GM06990 (cell line): ENCODE measurements at regions not wholly inside any gene's neighbourhood (a gene's known extent, or its start where the extent isn't known, plus 50 kb on each side); places are given as distances from the start of the nearest gene placed in this dataset.

ENCODE experiments used
- DNase-seq: peaks from one replicate; pipeline ENCODE4 v3.0.0-alpha.2; 2011; ENCODE audit not compliant: insufficient read length; ENCODE audit errors: extremely low read depth
- H3K27me3 ChIP-seq: replicated peaks from 2 replicates; pipeline ENCODE4 v1.6.0; 2011; ENCODE audit warnings: low read length; ENCODE audit not compliant: control insufficient read depth, insufficient read depth
- H3K36me3 ChIP-seq: 2 replicates; pipeline ENCODE4 v1.5.1; 2011; ENCODE audit warnings: low read length; ENCODE audit not compliant: control insufficient read depth, insufficient read depth
- H3K4me3 ChIP-seq: replicated peaks from 2 replicates; pipeline ENCODE4 v1.5.1; 2011; ENCODE audit warnings: low read depth, mild to moderate bottlenecking, control low read depth, low read length
- TF ChIP-seq, protein P1 (sequence below): IDR thresholded peaks from 2 replicates; pipeline ENCODE4 v1.5.1; 2011; ENCODE audit warnings: low read length, control low read depth, mild to moderate bottlenecking, inconsistent platforms; ENCODE audit not compliant: insufficient read depth, poor library complexity, severe bottlenecking

DNA sequence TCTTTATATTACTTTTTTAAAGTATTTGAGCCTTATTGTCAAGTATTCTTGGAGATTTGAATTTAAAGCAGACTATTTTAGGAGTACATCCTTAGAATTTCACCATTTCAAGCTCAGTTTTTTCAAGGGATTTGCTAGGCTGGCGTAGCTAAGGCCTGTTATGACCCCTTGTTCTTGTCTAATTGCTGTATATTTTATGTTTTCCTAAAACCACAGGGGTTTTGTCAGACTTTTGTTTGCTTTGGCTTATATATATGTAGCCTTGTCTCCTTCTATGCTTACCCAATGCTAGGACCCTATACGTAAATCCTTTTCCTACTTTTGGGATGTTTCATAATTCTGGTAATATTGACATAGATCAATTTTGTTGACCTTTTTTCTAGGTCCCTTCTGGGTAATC, 147.0 kb upstream of the SYT10 start:
- Histone ChIP-seq H3K36me3 (no peaks in the 10 kb centered on the region), H3K4me3 (no peak overlapping the region), H3K27me3 (no peaks in the 10 kb centered on the region)
- no peak for DNase-seq
- TF ChIP-seq, protein P1, sequence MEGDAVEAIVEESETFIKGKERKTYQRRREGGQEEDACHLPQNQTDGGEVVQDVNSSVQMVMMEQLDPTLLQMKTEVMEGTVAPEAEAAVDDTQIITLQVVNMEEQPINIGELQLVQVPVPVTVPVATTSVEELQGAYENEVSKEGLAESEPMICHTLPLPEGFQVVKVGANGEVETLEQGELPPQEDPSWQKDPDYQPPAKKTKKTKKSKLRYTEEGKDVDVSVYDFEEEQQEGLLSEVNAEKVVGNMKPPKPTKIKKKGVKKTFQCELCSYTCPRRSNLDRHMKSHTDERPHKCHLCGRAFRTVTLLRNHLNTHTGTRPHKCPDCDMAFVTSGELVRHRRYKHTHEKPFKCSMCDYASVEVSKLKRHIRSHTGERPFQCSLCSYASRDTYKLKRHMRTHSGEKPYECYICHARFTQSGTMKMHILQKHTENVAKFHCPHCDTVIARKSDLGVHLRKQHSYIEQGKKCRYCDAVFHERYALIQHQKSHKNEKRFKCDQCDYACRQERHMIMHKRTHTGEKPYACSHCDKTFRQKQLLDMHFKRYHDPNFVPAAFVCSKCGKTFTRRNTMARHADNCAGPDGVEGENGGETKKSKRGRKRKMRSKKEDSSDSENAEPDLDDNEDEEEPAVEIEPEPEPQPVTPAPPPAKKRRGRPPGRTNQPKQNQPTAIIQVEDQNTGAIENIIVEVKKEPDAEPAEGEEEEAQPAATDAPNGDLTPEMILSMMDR, result no peak

DNA sequence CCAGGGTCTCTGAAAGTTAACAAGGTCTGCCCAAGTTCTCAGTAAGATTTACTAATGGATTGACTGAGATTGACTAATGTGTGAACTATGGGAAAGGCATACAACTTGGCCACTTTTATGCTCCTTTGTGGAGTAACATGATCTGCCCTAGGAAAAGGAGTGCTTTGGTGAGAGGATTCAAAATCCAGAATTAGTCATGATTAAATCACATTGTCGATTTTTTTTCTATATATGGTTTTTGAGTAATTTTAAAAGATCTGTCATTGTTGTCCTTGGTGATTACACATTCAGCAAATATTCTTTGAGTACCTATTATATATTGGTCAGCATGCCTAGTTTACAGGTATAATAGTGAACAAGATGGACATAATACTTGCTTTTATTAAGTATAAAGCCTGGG, 147.7 kb upstream of the SYT10 start:
- Histone ChIP-seq H3K4me3 (no peak overlapping the region), H3K27me3 (no peaks in the 10 kb centered on the region), H3K36me3 (no peaks in the 10 kb centered on the region)
- DNase-seq, result no peak
- TF ChIP-seq, protein P1, result no peak

DNA sequence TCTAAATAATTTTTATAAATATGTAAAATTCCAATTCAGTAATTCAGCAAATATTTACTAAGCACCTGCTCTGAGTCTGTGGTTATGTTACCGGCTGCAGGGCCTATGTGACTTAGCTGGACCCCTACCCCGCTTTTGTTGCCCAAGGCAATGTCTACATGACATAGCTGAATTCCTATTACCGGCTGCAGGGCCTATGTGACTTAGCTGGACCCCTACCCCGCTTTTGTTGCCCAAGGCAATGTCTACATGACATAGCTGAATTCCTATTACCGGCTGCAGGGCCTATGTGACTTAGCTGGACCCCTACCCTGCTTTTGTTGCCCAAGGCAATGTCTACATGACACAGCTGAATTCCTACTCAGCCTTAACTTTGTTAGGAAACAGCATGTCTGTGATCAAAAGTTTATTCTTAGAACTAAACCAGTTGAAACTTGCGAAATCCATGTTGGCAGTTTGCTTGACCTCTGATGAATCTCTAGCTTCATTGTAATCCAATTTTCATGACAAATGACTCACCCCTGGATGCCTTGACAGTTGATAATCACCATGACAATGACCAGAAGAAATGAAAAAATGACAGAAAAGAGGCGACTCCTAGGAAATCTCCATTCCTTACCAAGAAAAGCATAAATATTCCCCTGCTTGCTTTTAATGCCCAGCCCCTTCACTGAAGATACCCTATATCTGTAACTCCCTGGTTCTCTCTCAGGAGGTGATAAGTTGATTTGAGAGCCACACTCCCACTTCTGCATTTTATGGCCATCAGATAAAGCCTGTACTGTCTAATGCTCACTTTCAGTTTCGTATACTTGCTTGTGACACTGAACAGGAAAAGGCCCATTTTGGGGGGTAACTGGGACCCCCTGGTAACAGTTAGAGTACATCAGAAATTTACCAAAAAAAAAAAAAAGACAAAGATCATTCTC, 148.4 kb upstream of the SYT10 start:
- Histone ChIP-seq H3K36me3 (no peaks in the 10 kb centered on the region), H3K27me3 (no peaks in the 10 kb centered on the region), H3K4me3 (no peak overlapping the region)
- TF ChIP-seq, protein P1, result no peak
- no peak for DNase-seq

DNA sequence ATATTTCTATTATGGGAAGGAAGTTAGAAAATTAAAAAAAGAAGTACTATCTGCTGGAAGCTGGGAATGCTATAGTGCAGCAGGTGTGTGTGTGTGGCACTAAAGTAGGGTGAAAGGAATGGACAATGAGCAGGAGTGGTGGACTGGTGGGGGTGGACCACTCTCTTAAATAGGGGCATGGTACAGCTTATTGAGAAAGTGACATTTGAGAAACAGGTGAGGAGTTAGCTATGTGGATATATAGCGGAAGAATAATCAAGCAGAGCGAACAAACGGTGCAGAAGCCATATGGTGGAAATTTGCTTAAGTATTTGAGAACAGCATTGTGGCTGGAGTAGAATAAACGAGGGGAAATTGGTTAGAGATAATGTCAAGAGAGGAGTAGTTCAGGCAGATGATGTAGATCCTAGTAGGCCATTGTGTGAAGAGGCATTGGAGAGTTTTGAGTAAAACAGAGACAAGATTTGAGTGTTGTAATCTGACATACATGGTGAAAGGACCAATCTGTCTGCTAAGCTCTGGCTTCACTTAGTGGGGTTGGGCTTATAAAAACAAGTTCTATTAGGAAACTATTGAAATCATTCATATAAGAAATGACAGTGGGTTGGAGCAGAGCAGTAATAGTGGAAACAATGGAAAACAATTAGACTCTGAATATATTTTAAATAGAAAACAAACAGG, 149.2 kb upstream of the SYT10 start:
- no peaks in the 10 kb centered on the region for H3K36me3 ChIP-seq
- TF ChIP-seq, protein P1, result no peak
- H3K4me3 ChIP-seq, result no peak overlapping the region
- no peak for DNase-seq
- H3K27me3 ChIP-seq, result no peaks in the 10 kb centered on the region

DNA sequence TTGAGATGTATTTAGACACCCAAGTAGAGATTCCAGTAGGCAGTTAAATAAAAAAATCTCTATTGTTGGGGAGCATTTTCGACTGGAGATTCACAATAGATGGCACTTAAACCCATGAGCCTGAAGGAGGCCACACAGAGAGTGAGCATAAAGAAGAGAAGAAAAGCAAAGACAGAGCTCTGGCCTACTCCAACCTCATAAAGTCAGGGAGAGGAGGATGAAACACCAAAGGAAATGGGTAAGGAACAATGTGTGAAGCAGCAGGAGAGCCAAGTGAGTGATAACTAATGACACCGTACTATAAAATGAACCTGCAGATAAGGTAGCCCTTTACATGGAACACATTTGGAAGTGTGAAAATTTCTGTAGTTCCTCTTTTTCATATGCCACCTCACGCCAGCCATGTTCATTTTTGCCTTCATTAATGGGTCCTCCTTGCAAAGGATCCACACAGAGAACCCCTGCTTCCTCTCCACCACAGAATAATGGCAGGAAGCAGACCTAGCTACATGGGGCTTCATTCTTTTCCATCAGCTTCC, 150.0 kb upstream of the SYT10 start:
- no peak for DNase-seq
- Histone ChIP-seq H3K27me3 (no peaks in the 10 kb centered on the region), H3K4me3 (no peak overlapping the region), H3K36me3 (no peaks in the 10 kb centered on the region)
- TF ChIP-seq, protein P1, result no peak
